ENCODE measurements at regions not wholly inside any gene's neighbourhood (a gene's known extent, or its start where the extent isn't known, plus 50 kb on each side); places are given as distances from the start of the nearest gene placed in this dataset.

GRCh38 chrX:63514569-63515080, 163.5 kb upstream of the SPIN4 start:
- H3K4me3 ChIP-seq (ENCODE audit: low read depth, low read length, poor library complexity, severe bottlenecking), result no peak overlapping the region
- intact Hi-C loops (cut with micrococcal nuclease; ENCODE audit: unreplicated experiment), result no loop called here
- no peak overlapping the region for H3K27ac ChIP-seq (ENCODE audit: low read depth, low read length, poor library complexity, severe bottlenecking)
- no peaks in the 10 kb centered on the region for H3K9me2 ChIP-seq (ENCODE audit: insufficient read depth, low read length)
- no peaks in the 10 kb centered on the region for H3K9me3 ChIP-seq (ENCODE audit: low read length)
- H4K20me1 ChIP-seq (ENCODE audit: insufficient read depth, low read length), result no peaks in the 10 kb centered on the region
- no peaks in the 10 kb centered on the region for H3K79me2 ChIP-seq (ENCODE audit: insufficient read depth, low read depth, low read length)
- ChIA-PET POLR2A (no interaction called here), CTCF (ENCODE audit: unreplicated experiment) (no interaction called here)
- no peak overlapping the region for H2AFZ ChIP-seq (ENCODE audit: low read length)
- no peak for TF ChIP-seq EZH2phosphoT487 (IDR thresholded peaks at IDR 0.05; ENCODE audit: borderline replicate concordance, low read depth, low read length)
- no peak for TF ChIP-seq CTCF (conservative IDR thresholded peaks at IDR 0.05; ENCODE audit: low read length)
- DNase-seq (ENCODE audit: low spot score), result no peak
- H3K4me1 ChIP-seq (ENCODE audit: insufficient read depth, low read length, poor library complexity, severe bottlenecking), result no peaks in the 10 kb centered on the region
- BruUV-seq (replicated peaks), result no TSS peak
- no peaks in the 10 kb centered on the region for H3K36me3 ChIP-seq (ENCODE audit: insufficient read depth, low read length)
- no peak overlapping the region for H3K4me2 ChIP-seq (ENCODE audit: low read length)

- no peak for TF ChIP-seq EZH2phosphoT487 (IDR thresholded peaks at IDR 0.05; ENCODE audit: borderline replicate concordance, low read depth, low read length)
- TF ChIP-seq CTCF (conservative IDR thresholded peaks at IDR 0.05; ENCODE audit: low read length), result no peak
These were observed 162.9 kb upstream of the SPIN4 start for GRCh38 chrX:63513825-63514568.

GRCh38 chrX:63511361-63511760, 160.2 kb upstream of the SPIN4 start:
- POLR2A ChIA-PET, result interaction anchor here (0.6 to 0.7 kb wide), 2 partner anchors 14 to 21 kb away, joined by 3 read pairs; no protein-coding TSS in a partner anchor
- Histone ChIP-seq H3K4me3 (ENCODE audit: low read depth, low read length, poor library complexity, severe bottlenecking) (no peak overlapping the region), H4K20me1 (ENCODE audit: insufficient read depth, low read length) (no peaks in the 10 kb centered on the region), H3K9me3 (ENCODE audit: low read length) (no peaks in the 10 kb centered on the region), H3K27ac (ENCODE audit: low read depth, low read length, poor library complexity, severe bottlenecking) (no peak overlapping the region), H3K4me1 (ENCODE audit: insufficient read depth, low read length, poor library complexity, severe bottlenecking) (no peaks in the 10 kb centered on the region), H3K9me2 (ENCODE audit: insufficient read depth, low read length) (no peaks in the 10 kb centered on the region), H3K4me2 (ENCODE audit: low read length) (no peak overlapping the region), H3K79me2 (ENCODE audit: insufficient read depth, low read depth, low read length) (no peaks in the 10 kb centered on the region), H2AFZ (ENCODE audit: low read length) (no peak overlapping the region), H3K36me3 (ENCODE audit: insufficient read depth, low read length) (no peaks in the 10 kb centered on the region)
- CTCF ChIA-PET (ENCODE audit: unreplicated experiment), result no interaction called here
- intact Hi-C loops (cut with micrococcal nuclease; ENCODE audit: unreplicated experiment), result no loop called here
- no peak for TF ChIP-seq CTCF (conservative IDR thresholded peaks at IDR 0.05; ENCODE audit: low read length)
- no peak for TF ChIP-seq EZH2phosphoT487 (IDR thresholded peaks at IDR 0.05; ENCODE audit: borderline replicate concordance, low read depth, low read length)
- DNase-seq (ENCODE audit: low spot score), result no peak
- no TSS peak for BruUV-seq (replicated peaks)

More at GRCh38 chrX:63513825-63514568, 162.9 kb upstream of the SPIN4 start:
- ChIA-PET CTCF (ENCODE audit: unreplicated experiment) (no interaction called here), POLR2A (interaction anchor here (0.6 kb wide), 1 partner anchor 1480 kb away, joined by 3 read pairs; no protein-coding TSS in a partner anchor)
- intact Hi-C loops (cut with micrococcal nuclease; ENCODE audit: unreplicated experiment), result no loop called here
- H3K27ac ChIP-seq (ENCODE audit: low read depth, low read length, poor library complexity, severe bottlenecking), result no peak overlapping the region
- H3K79me2 ChIP-seq (ENCODE audit: insufficient read depth, low read depth, low read length), result no peaks in the 10 kb centered on the region
- BruUV-seq (replicated peaks), result no TSS peak
- H4K20me1 ChIP-seq (ENCODE audit: insufficient read depth, low read length), result no peaks in the 10 kb centered on the region
- H3K4me1 ChIP-seq (ENCODE audit: insufficient read depth, low read length, poor library complexity, severe bottlenecking), result no peaks in the 10 kb centered on the region
- no peaks in the 10 kb centered on the region for H3K36me3 ChIP-seq (ENCODE audit: insufficient read depth, low read length)
- H3K9me2 ChIP-seq (ENCODE audit: insufficient read depth, low read length), result no peaks in the 10 kb centered on the region
- no peak overlapping the region for H3K4me2 ChIP-seq (ENCODE audit: low read length)
- DNase-seq (ENCODE audit: low spot score), result no peak
- H2AFZ ChIP-seq (ENCODE audit: low read length), result no peak overlapping the region
- no peaks in the 10 kb centered on the region for H3K9me3 ChIP-seq (ENCODE audit: low read length)
- H3K4me3 ChIP-seq (ENCODE audit: low read depth, low read length, poor library complexity, severe bottlenecking), result no peak overlapping the region

All from OCI-LY7 (cell line).